Retinal pigment epithelial cell (primary cell): ENCODE measurements at regions not wholly inside any gene's neighbourhood (a gene's known extent, or its start where the extent isn't known, plus 50 kb on each side); places are given as distances from the start of the nearest gene placed in this dataset.

Experiments
- DNase-seq: peaks from one replicate; pipeline ENCODE4 v3.0.0-alpha.2; 2010; ENCODE audit warnings: low read depth
- H3K4me3 ChIP-seq: 2 replicates; pipeline ENCODE4 v1.5.1; 2011; ENCODE audit warnings: mild to moderate bottlenecking, low read length, control low read depth, moderate library complexity
- CTCF ChIP-seq: conservative IDR thresholded peaks from 2 replicates; pipeline ENCODE4 v1.5.1; 2011; ENCODE audit warnings: low read depth, low read length, control low read depth, inconsistent platforms

DNA sequence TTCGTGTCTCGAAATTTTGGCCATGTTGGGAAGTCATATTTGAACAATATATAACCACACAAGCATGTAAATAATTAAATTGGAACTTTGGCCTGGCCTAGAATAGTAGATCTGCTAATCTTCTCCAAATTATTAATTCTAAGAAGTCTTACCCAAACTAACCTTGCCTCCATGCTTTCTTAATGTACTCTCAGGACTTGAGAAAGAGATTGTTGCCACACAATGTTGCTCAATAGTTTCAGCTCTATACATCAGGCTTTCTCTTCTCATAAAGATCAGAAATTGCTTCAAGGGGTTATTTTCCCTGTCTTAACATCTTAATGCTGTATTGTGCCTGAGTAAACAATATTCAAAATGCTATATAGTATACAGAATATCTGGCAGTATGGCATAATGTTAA lies 202.7 kb upstream of the LRIG1 start:
- DNase-seq, result no peak
- no peak for TF ChIP-seq CTCF
- H3K4me3 ChIP-seq, result no peak overlapping the region

GRCh38 chr3:66705076-66705475 lies 204.3 kb upstream of the LRIG1 start:
- no peak for DNase-seq
- H3K4me3 ChIP-seq, result no peak overlapping the region
- no peak for TF ChIP-seq CTCF

DNA sequence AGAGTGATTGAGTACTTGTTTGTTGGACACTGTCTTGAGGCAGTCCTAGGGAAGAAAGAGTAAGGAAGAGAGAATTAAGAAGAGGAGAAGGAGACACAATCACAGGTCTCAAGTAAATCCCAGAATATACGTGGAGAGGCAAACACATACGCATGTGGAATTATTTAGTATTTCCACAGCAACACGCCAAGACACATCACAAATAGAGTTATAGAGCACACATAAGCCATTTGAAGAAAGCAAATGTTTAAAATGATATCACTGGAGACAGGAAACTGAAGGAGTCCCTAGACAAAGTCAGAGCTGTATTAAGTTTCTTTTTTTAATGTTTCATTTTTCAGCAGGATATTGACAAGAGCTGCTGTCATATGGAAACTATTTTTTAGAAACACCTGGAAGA lies 206.1 kb upstream of the LRIG1 start:
- no peak for DNase-seq
- TF ChIP-seq CTCF, result no peak

GRCh38 chr3:66709532-66709931 lies 208.7 kb upstream of the LRIG1 start:
- no peak for DNase-seq
- no peak overlapping the region for H3K4me3 ChIP-seq
- TF ChIP-seq CTCF, result no peak

More for the DNA sequence above, 206.1 kb upstream of the LRIG1 start:
- no peak overlapping the region for H3K4me3 ChIP-seq

DNA sequence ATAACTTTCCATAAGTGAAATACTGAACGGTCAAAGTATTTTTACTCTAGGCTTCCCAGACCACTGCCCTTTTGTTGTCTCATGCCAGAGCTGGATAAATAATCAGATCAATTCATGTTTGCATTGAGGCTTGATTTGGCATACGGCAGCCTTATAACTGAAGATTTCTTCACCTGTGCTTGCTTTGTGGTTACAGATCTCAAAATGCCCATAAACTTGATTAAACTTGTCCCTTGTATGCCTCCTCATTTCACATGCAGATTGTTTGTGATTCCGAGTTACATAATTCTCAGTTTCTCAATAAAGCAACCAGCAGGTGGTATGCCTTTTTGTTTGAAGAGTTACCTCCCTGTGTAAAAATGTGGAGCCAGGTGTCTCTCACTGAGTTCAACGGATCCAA lies 211.4 kb upstream of the LRIG1 start:
- DNase-seq, result no peak
- H3K4me3 ChIP-seq, result no peak overlapping the region
- TF ChIP-seq CTCF, result no peak

- DNase-seq, result no peak
- TF ChIP-seq CTCF, result no peak
- no peak overlapping the region for H3K4me3 ChIP-seq
These were observed 213.1 kb upstream of the LRIG1 start for GRCh38 chr3:66713921-66714320.

- TF ChIP-seq CTCF, result no peak
- DNase-seq, result no peak
- no peak overlapping the region for H3K4me3 ChIP-seq
These were observed 215.0 kb upstream of the LRIG1 start for GRCh38 chr3:66715806-66716205.
